ENCODE measurements at regions not wholly inside any gene's neighbourhood (a gene's known extent, or its start where the extent isn't known, plus 50 kb on each side); places are given as distances from the start of the nearest gene placed in this dataset.

DNA sequence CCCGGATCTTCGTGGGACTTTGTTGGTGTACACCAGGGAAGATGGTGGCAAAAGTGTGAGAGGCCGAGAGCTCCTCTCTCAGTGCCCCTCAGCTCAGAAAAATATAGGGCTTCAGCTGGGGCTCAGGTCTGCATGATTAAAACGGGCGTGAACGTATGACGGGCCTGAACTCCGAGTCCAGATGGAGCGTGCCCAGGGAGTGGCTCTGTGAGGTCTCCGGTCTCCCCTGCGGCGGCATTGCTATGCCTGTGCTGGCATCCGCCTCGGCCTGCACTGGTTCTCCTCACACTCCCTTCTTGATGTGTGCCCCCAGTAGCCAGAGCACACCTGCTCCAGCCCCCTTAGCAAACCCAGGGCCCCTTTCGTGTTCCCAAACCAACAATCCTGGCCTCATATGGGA is 82.0 kb downstream of the TEX29 start:
- TF ChIP-seq EP300 (IDR thresholded peaks at IDR 0.05): no peak
- no peak for TF ChIP-seq CTCF (IDR thresholded peaks at IDR 0.05)
- TF ChIP-seq POLR2A (IDR thresholded peaks at IDR 0.05): no peak

All from ovary (tissue), 3 donors.